ENCODE measurements at regions not wholly inside any gene's neighbourhood (a gene's known extent, or its start where the extent isn't known, plus 50 kb on each side); places are given as distances from the start of the nearest gene placed in this dataset.

DNA sequence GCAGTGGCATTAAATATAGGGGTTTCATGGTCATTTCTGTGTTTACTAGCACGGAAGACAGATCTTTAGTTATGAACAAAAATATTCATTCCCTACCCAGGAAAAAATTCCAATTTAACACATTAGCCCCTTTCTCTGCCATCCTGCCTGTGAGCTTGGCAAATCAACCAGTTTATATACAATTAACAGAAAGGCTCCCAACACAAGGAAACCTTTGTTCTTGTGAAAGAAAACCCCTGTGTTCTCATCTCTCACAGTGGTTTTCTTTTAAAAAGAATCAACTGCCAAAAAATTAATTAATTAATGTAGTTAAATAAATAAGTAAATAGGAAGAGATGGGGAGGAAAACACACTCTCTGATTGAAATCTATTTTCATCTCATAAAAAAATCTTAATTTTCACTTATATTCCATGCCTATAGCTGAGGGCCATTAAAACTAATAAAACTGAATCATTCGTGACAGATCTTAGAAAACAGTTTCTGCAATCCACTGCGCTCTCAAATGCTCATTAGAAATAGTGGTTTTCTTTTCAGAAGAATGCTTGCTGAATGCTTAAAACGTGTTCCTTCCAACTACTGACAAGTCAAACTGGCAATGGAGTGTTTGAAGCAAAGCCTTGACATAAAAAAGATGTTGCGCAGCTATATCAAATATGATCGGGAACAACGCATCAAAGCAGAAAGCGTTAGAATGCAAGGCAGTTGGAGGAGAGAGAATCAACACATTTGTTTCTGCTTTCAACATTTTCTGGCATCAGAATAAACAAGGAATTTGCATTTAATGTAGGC is 387.7 kb downstream of the TLR4 start:
- TF ChIP-seq, protein P1, sequence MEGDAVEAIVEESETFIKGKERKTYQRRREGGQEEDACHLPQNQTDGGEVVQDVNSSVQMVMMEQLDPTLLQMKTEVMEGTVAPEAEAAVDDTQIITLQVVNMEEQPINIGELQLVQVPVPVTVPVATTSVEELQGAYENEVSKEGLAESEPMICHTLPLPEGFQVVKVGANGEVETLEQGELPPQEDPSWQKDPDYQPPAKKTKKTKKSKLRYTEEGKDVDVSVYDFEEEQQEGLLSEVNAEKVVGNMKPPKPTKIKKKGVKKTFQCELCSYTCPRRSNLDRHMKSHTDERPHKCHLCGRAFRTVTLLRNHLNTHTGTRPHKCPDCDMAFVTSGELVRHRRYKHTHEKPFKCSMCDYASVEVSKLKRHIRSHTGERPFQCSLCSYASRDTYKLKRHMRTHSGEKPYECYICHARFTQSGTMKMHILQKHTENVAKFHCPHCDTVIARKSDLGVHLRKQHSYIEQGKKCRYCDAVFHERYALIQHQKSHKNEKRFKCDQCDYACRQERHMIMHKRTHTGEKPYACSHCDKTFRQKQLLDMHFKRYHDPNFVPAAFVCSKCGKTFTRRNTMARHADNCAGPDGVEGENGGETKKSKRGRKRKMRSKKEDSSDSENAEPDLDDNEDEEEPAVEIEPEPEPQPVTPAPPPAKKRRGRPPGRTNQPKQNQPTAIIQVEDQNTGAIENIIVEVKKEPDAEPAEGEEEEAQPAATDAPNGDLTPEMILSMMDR (IDR thresholded peaks at IDR 0.05), result no peak
- no peak for TF ChIP-seq POLR2A (IDR thresholded peaks at IDR 0.05)
